KMS-11 (cell line): ENCODE measurements at regions not wholly inside any gene's neighbourhood (a gene's known extent, or its start where the extent isn't known, plus 50 kb on each side); places are given as distances from the start of the nearest gene placed in this dataset.

Experiments used
- H2AFZ ChIP-seq: fragments of 200-600 bp; sonication (generic); 2 replicates; pipeline ENCODE4 v1.6.1; 2016; ENCODE audit warnings: antibody characterized with exemption, mixed run types, low read depth
- H3K27ac ChIP-seq: fragments of 200-600 bp; sonication (generic); 2 replicates; pipeline ENCODE4 v1.6.1; 2016; ENCODE audit warnings: mild to moderate bottlenecking, mixed run types
- H3K27me3 ChIP-seq: fragments of 200-600 bp; sonication (generic); 2 replicates; pipeline ENCODE4 v1.6.1; 2017; ENCODE audit warnings: mild to moderate bottlenecking, low read depth, mixed run types, moderate library complexity; ENCODE audit not compliant: insufficient read depth
- H3K36me3 ChIP-seq: fragments of 200-600 bp; sonication (generic); 2 replicates; pipeline ENCODE4 v1.6.1; 2017; ENCODE audit warnings: mild to moderate bottlenecking, mixed run types; ENCODE audit not compliant: insufficient read depth
- H3K4me1 ChIP-seq: fragments of 200-600 bp; sonication (generic); 2 replicates; pipeline ENCODE4 v1.6.1; 2016; ENCODE audit warnings: mild to moderate bottlenecking, low read depth, mixed run types; ENCODE audit not compliant: poor library complexity, severe bottlenecking
- H3K4me2 ChIP-seq: fragments of 200-600 bp; sonication (generic); 2 replicates; pipeline ENCODE4 v1.7.0; 2016; ENCODE audit warnings: mild to moderate bottlenecking, mixed run types
- H3K4me3 ChIP-seq: fragments of 200-600 bp; sonication (generic); IDR thresholded peaks from 2 replicates; pipeline ENCODE4 v1.6.1; 2017; ENCODE audit warnings: low read depth, low read length, mixed read lengths; ENCODE audit not compliant: insufficient read depth
- H3K79me2 ChIP-seq: fragments of 200-600 bp; sonication (generic); 2 replicates; pipeline ENCODE4 v1.6.1; 2016; ENCODE audit warnings: low read depth, mixed run types; ENCODE audit not compliant: insufficient read depth
- H3K9ac ChIP-seq: fragments of 200-600 bp; sonication (generic); 2 replicates; pipeline ENCODE4 v1.6.1; 2016; ENCODE audit warnings: mild to moderate bottlenecking, mixed run types
- H4K20me1 ChIP-seq: fragments of 200-600 bp; sonication (generic); 2 replicates; pipeline ENCODE4 v1.6.1; 2016; ENCODE audit warnings: mild to moderate bottlenecking, mixed run types; ENCODE audit not compliant: insufficient read depth
- TF ChIP-seq, protein P1 (sequence below): fragments of 200-600 bp; sonication (generic); conservative IDR thresholded peaks from 2 replicates; pipeline ENCODE4 v1.6.1; 2017; ENCODE audit warnings: low read depth, mild to moderate bottlenecking, antibody characterized with exemption, low read length, moderate library complexity, mixed read lengths

GRCh38 chr12:126523891-126524290 is 1458.7 kb downstream of the AACS start:
- no peaks in the 10 kb centered on the region for H3K36me3 ChIP-seq
- no peak overlapping the region for H3K4me2 ChIP-seq
- TF ChIP-seq, protein P1, sequence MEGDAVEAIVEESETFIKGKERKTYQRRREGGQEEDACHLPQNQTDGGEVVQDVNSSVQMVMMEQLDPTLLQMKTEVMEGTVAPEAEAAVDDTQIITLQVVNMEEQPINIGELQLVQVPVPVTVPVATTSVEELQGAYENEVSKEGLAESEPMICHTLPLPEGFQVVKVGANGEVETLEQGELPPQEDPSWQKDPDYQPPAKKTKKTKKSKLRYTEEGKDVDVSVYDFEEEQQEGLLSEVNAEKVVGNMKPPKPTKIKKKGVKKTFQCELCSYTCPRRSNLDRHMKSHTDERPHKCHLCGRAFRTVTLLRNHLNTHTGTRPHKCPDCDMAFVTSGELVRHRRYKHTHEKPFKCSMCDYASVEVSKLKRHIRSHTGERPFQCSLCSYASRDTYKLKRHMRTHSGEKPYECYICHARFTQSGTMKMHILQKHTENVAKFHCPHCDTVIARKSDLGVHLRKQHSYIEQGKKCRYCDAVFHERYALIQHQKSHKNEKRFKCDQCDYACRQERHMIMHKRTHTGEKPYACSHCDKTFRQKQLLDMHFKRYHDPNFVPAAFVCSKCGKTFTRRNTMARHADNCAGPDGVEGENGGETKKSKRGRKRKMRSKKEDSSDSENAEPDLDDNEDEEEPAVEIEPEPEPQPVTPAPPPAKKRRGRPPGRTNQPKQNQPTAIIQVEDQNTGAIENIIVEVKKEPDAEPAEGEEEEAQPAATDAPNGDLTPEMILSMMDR = no peak
- H3K4me3 ChIP-seq = no peak overlapping the region
- H4K20me1 ChIP-seq = no peaks in the 10 kb centered on the region
- no peaks in the 10 kb centered on the region for H3K4me1 ChIP-seq
- H3K9ac ChIP-seq = no peak overlapping the region
- no peaks in the 10 kb centered on the region for H3K27me3 ChIP-seq
- no peaks in the 10 kb centered on the region for H3K79me2 ChIP-seq
- H3K27ac ChIP-seq = no peak overlapping the region
- no peak overlapping the region for H2AFZ ChIP-seq

DNA sequence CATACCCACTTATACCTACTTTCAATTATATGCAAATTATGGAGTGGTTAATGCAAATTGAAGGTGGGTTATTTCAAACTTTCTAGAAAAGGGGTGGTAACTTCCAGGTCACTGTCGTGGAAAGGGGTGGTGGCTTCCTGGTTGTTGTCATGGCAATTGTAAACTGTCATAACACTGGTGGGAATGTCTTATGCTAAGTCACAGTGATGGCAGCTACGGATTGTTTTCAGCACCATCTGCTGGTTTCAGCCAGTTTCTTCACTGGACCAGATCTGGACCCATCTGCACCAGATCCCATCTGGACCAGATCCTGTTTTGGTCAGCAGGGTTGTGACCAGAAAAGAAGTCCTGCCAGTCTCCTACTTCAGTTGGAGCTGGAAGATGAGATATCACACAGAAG is 1469.3 kb downstream of the AACS start:
- H3K4me1 ChIP-seq = no peaks in the 10 kb centered on the region
- no peak overlapping the region for H2AFZ ChIP-seq
- no peaks in the 10 kb centered on the region for H3K79me2 ChIP-seq
- H4K20me1 ChIP-seq = no peaks in the 10 kb centered on the region
- no peak overlapping the region for H3K9ac ChIP-seq
- no peak overlapping the region for H3K4me2 ChIP-seq
- no peaks in the 10 kb centered on the region for H3K27me3 ChIP-seq
- TF ChIP-seq, protein P1 = no peak
- no peaks in the 10 kb centered on the region for H3K36me3 ChIP-seq
- no peak overlapping the region for H3K27ac ChIP-seq
- no peak overlapping the region for H3K4me3 ChIP-seq

GRCh38 chr12:126534942-126535341 is 1469.7 kb downstream of the AACS start:
- no peaks in the 10 kb centered on the region for H3K27me3 ChIP-seq
- no peaks in the 10 kb centered on the region for H3K4me1 ChIP-seq
- H3K4me2 ChIP-seq = no peak overlapping the region
- no peaks in the 10 kb centered on the region for H3K79me2 ChIP-seq
- H3K36me3 ChIP-seq = no peaks in the 10 kb centered on the region
- H3K9ac ChIP-seq = no peak overlapping the region
- H4K20me1 ChIP-seq = no peaks in the 10 kb centered on the region
- no peak overlapping the region for H2AFZ ChIP-seq
- H3K4me3 ChIP-seq = no peak overlapping the region
- no peak overlapping the region for H3K27ac ChIP-seq
- TF ChIP-seq, protein P1 = no peak

GRCh38 chr12:126535971-126536370 is 1470.7 kb downstream of the AACS start:
- Histone ChIP-seq H3K79me2 (no peaks in the 10 kb centered on the region), H4K20me1 (no peaks in the 10 kb centered on the region), H3K4me1 (no peaks in the 10 kb centered on the region), H3K27me3 (no peaks in the 10 kb centered on the region), H3K9ac (no peak overlapping the region), H3K4me2 (no peak overlapping the region), H3K27ac (no peak overlapping the region), H2AFZ (no peak overlapping the region), H3K4me3 (no peak overlapping the region), H3K36me3 (no peaks in the 10 kb centered on the region)
- TF ChIP-seq, protein P1 = no peak
